ENCODE measurements at regions not wholly inside any gene's neighbourhood (a gene's known extent, or its start where the extent isn't known, plus 50 kb on each side); places are given as distances from the start of the nearest gene placed in this dataset.

DNA sequence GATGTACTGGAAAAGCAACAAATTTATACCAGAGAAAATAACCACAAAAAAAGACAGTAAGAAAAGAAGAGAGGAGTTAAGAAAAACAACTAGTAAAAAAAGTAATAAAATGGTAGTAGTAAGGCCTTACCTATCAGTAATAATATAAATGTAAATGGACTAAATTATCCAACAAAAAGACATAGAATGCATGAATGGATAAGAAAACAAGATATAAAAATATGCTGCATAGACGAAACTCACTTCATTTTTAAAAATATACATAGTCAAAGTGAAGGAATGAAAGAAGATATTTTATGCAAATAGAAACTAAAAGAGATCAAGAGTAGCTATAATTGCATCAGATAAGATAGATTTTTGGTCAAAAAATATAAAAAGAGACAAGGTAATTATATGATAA lies 739.1 kb downstream of the DNAJB9 start:
- H3K27ac ChIP-seq (ENCODE audit: insufficient read depth, low read length), result no peak overlapping the region
- H3K9me1 ChIP-seq (ENCODE audit: insufficient read depth, low read length), result no peaks in the 10 kb centered on the region
- H4K5ac ChIP-seq (ENCODE audit: low read depth, low read length), result no peak overlapping the region
- H2BK120ac ChIP-seq (ENCODE audit: low read depth, low read length), result no peak overlapping the region
- no peak overlapping the region for H2BK5ac ChIP-seq (ENCODE audit: low read depth, low read length, poor library complexity, severe bottlenecking)
- no peak overlapping the region for H3K4me3 ChIP-seq (ENCODE audit: insufficient read depth, low read depth, low read length)
- dilution Hi-C loops (cut with HindIII; ENCODE audit: low sequenced_read_pairs, unreplicated experiment), result no loop called here
- no peaks in the 10 kb centered on the region for H3K36me3 ChIP-seq (ENCODE audit: control insufficient read depth, insufficient read depth, low read length)
- H4K91ac ChIP-seq (ENCODE audit: insufficient read depth, low read depth, low read length), result no peak overlapping the region
- ATAC-seq (ENCODE audit: low read depth) (no peak), DNase-seq (no peak)
- H2AK9ac ChIP-seq (replicated peaks; ENCODE audit: low read depth, low read length, poor library complexity), result no peak overlapping the region
- ChIA-PET POLR2A (ENCODE audit: unreplicated experiment) (no interaction called here), CTCF (no interaction called here)
- no peaks in the 10 kb centered on the region for H3K4me1 ChIP-seq (ENCODE audit: control insufficient read depth, insufficient read depth, low read length)
- no peak overlapping the region for H2AK5ac ChIP-seq (ENCODE audit: low read depth, low read length)
- no peak overlapping the region for H3K56ac ChIP-seq (ENCODE audit: extremely low read depth, insufficient read depth, low read length)
- no peaks in the 10 kb centered on the region for H3K79me1 ChIP-seq (ENCODE audit: low read depth in 1 of 2, low read length in 2 of 2)
- no peak overlapping the region for H4K8ac ChIP-seq (ENCODE audit: low read depth in 2 of 2, low read length in 2 of 2)
- no peak overlapping the region for H3K18ac ChIP-seq (ENCODE audit: low read depth, low read length)
- no peak overlapping the region for H3K4ac ChIP-seq (ENCODE audit: low read depth, low read length)
- no CpG with 5 or more reads among the region's 1 CpG for WGBS, 2 experiments (ENCODE audit: extremely low coverage in 2 of 2, insufficient read length in 1 of 2)
- no TSS peak for BruUV-seq (replicated peaks)
- H3K4me2 ChIP-seq (ENCODE audit: low read depth, low read length), result no peak overlapping the region
- no peak for TF ChIP-seq MXI1 (IDR thresholded peaks at IDR 0.05; ENCODE audit: borderline replicate concordance, low read depth, low read length)
- no peak for TF ChIP-seq CHD1 (IDR thresholded peaks at IDR 0.05; ENCODE audit: low read depth, low read length)
- no peak for TF ChIP-seq CEBPB (IDR thresholded peaks at IDR 0.05; ENCODE audit: low read depth, low read length)
- no peak for TF ChIP-seq MAZ (IDR thresholded peaks at IDR 0.05; ENCODE audit: borderline replicate concordance, low read depth, low read length)
- no peak for TF ChIP-seq SMC3 (IDR thresholded peaks at IDR 0.05; ENCODE audit: low read depth, low read length)
- no peak for TF ChIP-seq RFX5 (IDR thresholded peaks at IDR 0.05; ENCODE audit: low read depth, low read length)
- no peak for TF ChIP-seq RCOR1 (IDR thresholded peaks at IDR 0.05; ENCODE audit: insufficient replicate concordance, low read length)
- no peak for TF ChIP-seq MAFK (IDR thresholded peaks at IDR 0.05; ENCODE audit: low read depth, low read length)
- in situ Hi-C loops (cut with MboI; ENCODE audit: low sequenced_read_pairs), result no loop called here
- H3K14ac ChIP-seq (replicated peaks; ENCODE audit: low read depth, low read length), result no peak overlapping the region
- intact Hi-C loops (cut with micrococcal nuclease), result no loop called here
- no peak overlapping the region for H3K9ac ChIP-seq (ENCODE audit: low read depth, low read length)
- H4K20me1 ChIP-seq (ENCODE audit: insufficient read depth, low read length), result no peaks in the 10 kb centered on the region
- H2AFZ ChIP-seq (replicated peaks; ENCODE audit: low read length, poor library complexity), result no peak overlapping the region
- no peak overlapping the region for H2BK15ac ChIP-seq (ENCODE audit: low read depth, low read length)
- H3K9me3 ChIP-seq (ENCODE audit: control insufficient read depth, insufficient read depth, low read length), result peaks cover 12% of the 10 kb centered on the region
- H3K27me3 ChIP-seq (ENCODE audit: control insufficient read depth, insufficient read depth, low read length), result no peaks in the 10 kb centered on the region
- no peak overlapping the region for H2BK20ac ChIP-seq (ENCODE audit: low read depth, low read length)
- H3K23ac ChIP-seq (ENCODE audit: low read depth, low read length), result no peak overlapping the region
